Smooth muscle cell (in vitro differentiated cells): ENCODE measurements at regions not wholly inside any gene's neighbourhood (a gene's known extent, or its start where the extent isn't known, plus 50 kb on each side); places are given as distances from the start of the nearest gene placed in this dataset.

Experiments used
- DNase-seq: peaks from one replicate; lab custom pipeline; 2025; ENCODE audit not compliant: unreplicated experiment; lab: John Stamatoyannopoulos, UW
- H2AFZ ChIP-seq: fragments of 200-600 bp; sonication (generic); 2 replicates; pipeline ENCODE4 v1.6.0; 2016; ENCODE audit warnings: antibody characterized with exemption, low read depth, mild to moderate bottlenecking
- H3F3A ChIP-seq: fragments of 200-600 bp; sonication (generic); 2 replicates; pipeline ENCODE4 v1.6.0; 2017; ENCODE audit warnings: antibody characterized with exemption, low read depth
- H3K27ac ChIP-seq: fragments of 200-600 bp; sonication (generic); 2 replicates; pipeline ENCODE4 v1.5.1; 2016; ENCODE audit warnings: low read depth, mild to moderate bottlenecking
- H3K27me3 ChIP-seq: fragments of 200-600 bp; sonication (generic); 2 replicates; pipeline ENCODE4 v1.6.1; 2016; ENCODE audit warnings: low read depth, mild to moderate bottlenecking
- H3K36me3 ChIP-seq: fragments of 200-600 bp; sonication (generic); 2 replicates; pipeline ENCODE4 v1.5.1; 2016; ENCODE audit warnings: low read depth
- H3K4me1 ChIP-seq: fragments of 200-600 bp; sonication (generic); 2 replicates; pipeline ENCODE4 v1.5.1; 2016; ENCODE audit warnings: low read depth
- H3K4me2 ChIP-seq: fragments of 200-600 bp; sonication (generic); 2 replicates; pipeline ENCODE4 v1.6.0; 2016; ENCODE audit warnings: mild to moderate bottlenecking
- H3K4me3 ChIP-seq: fragments of 200-600 bp; sonication (generic); 2 replicates; pipeline ENCODE4 v1.5.1; 2016; ENCODE audit warnings: mild to moderate bottlenecking
- H3K79me2 ChIP-seq: fragments of 200-600 bp; sonication (generic); 2 replicates; pipeline ENCODE4 v1.6.0; 2016; ENCODE audit warnings: low read depth, mild to moderate bottlenecking
- H3K9ac ChIP-seq: fragments of 200-600 bp; sonication (generic); 2 replicates; pipeline ENCODE4 v1.6.0; 2016; ENCODE audit warnings: low read depth
- H3K9me3 ChIP-seq: fragments of 200-600 bp; sonication (generic); replicated peaks from 2 replicates; pipeline ENCODE4 v1.5.1; 2016; ENCODE audit warnings: low read depth
- H4K20me1 ChIP-seq: fragments of 200-600 bp; sonication (generic); 2 replicates; pipeline ENCODE4 v1.6.0; 2016; ENCODE audit warnings: low read depth
- CTCF ChIP-seq: fragments of 200-600 bp; sonication (generic); IDR thresholded peaks from 2 replicates; pipeline ENCODE4 v1.5.1; 2017; ENCODE audit warnings: borderline replicate concordance, mild to moderate bottlenecking, antibody characterized with exemption; ENCODE audit not compliant: insufficient read depth, poor library complexity, severe bottlenecking
- WGBS: methylation state at CpG from one replicate; pipeline ENCODE4 v1.1.7; 2016; ENCODE audit warnings: low lambda C conversion rate; 5-methylcytosine and 5-hydroxymethylcytosine counted together

GRCh38 chr10:130720235-130720634, 584.0 kb downstream of the GLRX3 start:
- no peak overlapping the region for H2AFZ ChIP-seq
- no peaks in the 10 kb centered on the region for H3K9me3 ChIP-seq
- H3K4me2 ChIP-seq = no peak overlapping the region
- no peak for TF ChIP-seq CTCF
- no peak overlapping the region for H3K9ac ChIP-seq
- no peaks in the 10 kb centered on the region for H3K27me3 ChIP-seq
- 92% methylated on average over 5 of the region's 5 CpGs for WGBS
- no peaks in the 10 kb centered on the region for H3F3A ChIP-seq
- H4K20me1 ChIP-seq = no peaks in the 10 kb centered on the region
- H3K4me1 ChIP-seq = no peaks in the 10 kb centered on the region
- H3K4me3 ChIP-seq = no peak overlapping the region
- no peak overlapping the region for H3K27ac ChIP-seq
- no peaks in the 10 kb centered on the region for H3K36me3 ChIP-seq
- DNase-seq = no peak
- H3K79me2 ChIP-seq = no peaks in the 10 kb centered on the region

- H3K4me2 ChIP-seq = no peak overlapping the region
- DNase-seq = no peak
These were observed 585.8 kb downstream of the GLRX3 start for GRCh38 chr10:130721971-130722370.

GRCh38 chr10:130723704-130724103, 587.5 kb downstream of the GLRX3 start:
- no peaks in the 10 kb centered on the region for H3K27me3 ChIP-seq
- no peak overlapping the region for H3K4me2 ChIP-seq
- H4K20me1 ChIP-seq = no peaks in the 10 kb centered on the region
- no peaks in the 10 kb centered on the region for H3K36me3 ChIP-seq
- H3K79me2 ChIP-seq = no peaks in the 10 kb centered on the region
- no peaks in the 10 kb centered on the region for H3K4me1 ChIP-seq
- H3K9me3 ChIP-seq = no peaks in the 10 kb centered on the region
- TF ChIP-seq CTCF = no peak
- H3F3A ChIP-seq = no peaks in the 10 kb centered on the region
- H2AFZ ChIP-seq = no peak overlapping the region
- H3K4me3 ChIP-seq = no peak overlapping the region
- no peak overlapping the region for H3K27ac ChIP-seq
- WGBS = 90% methylated on average over 3 of the region's 3 CpGs
- no peak overlapping the region for H3K9ac ChIP-seq
- no peak for DNase-seq

More at GRCh38 chr10:130721971-130722370, 585.8 kb downstream of the GLRX3 start:
- Histone ChIP-seq H3K79me2 (no peaks in the 10 kb centered on the region), H4K20me1 (no peaks in the 10 kb centered on the region), H2AFZ (no peak overlapping the region), H3K4me1 (no peaks in the 10 kb centered on the region), H3F3A (no peaks in the 10 kb centered on the region), H3K27me3 (no peaks in the 10 kb centered on the region), H3K9me3 (no peaks in the 10 kb centered on the region), H3K27ac (no peak overlapping the region), H3K4me3 (no peak overlapping the region), H3K9ac (no peak overlapping the region), H3K36me3 (no peaks in the 10 kb centered on the region)
- no peak for TF ChIP-seq CTCF
- 81% methylated on average over 14 of the region's 14 CpGs for WGBS

- Histone ChIP-seq H3K79me2 (no peaks in the 10 kb centered on the region), H3F3A (no peaks in the 10 kb centered on the region), H2AFZ (no peak overlapping the region), H3K27me3 (no peaks in the 10 kb centered on the region), H3K27ac (no peak overlapping the region), H3K4me2 (no peak overlapping the region), H3K4me3 (no peak overlapping the region), H3K36me3 (no peaks in the 10 kb centered on the region), H3K9me3 (no peaks in the 10 kb centered on the region), H3K9ac (no peak overlapping the region), H3K4me1 (no peaks in the 10 kb centered on the region), H4K20me1 (no peaks in the 10 kb centered on the region)
- no peak for DNase-seq
- WGBS = 88% methylated on average over 7 of the region's 7 CpGs
- no peak for TF ChIP-seq CTCF
These were observed 586.0 kb downstream of the TCERG1L start for GRCh38 chr10:130725474-130725970.
